ENCODE measurements at regions not wholly inside any gene's neighbourhood (a gene's known extent, or its start where the extent isn't known, plus 50 kb on each side); places are given as distances from the start of the nearest gene placed in this dataset.

DNA sequence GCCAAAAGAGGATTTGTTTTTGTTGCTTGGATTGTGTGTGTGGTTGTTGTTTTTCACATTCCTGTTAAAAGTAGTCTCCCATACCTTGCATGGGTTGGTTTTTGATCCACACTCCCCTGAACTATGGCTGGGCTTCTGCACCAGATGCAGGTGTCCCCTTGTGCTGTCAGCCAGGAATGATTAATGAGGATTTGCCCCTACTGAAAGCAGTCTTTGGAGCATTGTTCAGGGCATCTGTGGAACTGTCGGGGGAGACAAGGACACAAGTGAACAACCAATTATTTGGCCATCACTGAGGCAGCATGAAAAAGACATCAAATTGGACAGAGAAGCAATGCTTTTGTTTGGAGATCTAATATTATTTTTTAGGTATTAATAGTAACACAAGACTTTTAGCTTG is 373.2 kb upstream of the MMS22L start:
- no peaks in the 10 kb centered on the region for H3K36me3 Mint-ChIP-seq (ENCODE audit: unreplicated experiment)
- H3K4me3 Mint-ChIP-seq (ENCODE audit: unreplicated experiment): no peak overlapping the region
- DNase-seq: no peak
- peaks cover 4% of the 10 kb centered on the region for H3K4me1 Mint-ChIP-seq (ENCODE audit: low read depth, unreplicated experiment)
- TF ChIP-seq CTCF (IDR thresholded peaks at IDR 0.05; ENCODE audit: partially characterized antibody, unreplicated experiment): no peak
- no peaks in the 10 kb centered on the region for H3K27me3 Mint-ChIP-seq (ENCODE audit: unreplicated experiment)
- H3K9me3 Mint-ChIP-seq (ENCODE audit: unreplicated experiment): no peaks in the 10 kb centered on the region
- H3K27ac Mint-ChIP-seq (ENCODE audit: unreplicated experiment): peak overlapping the region; percentile 30

GRCh38 chr6:97656706-97657350 is 373.8 kb upstream of the MMS22L start:
- no peak for DNase-seq
- no peaks in the 10 kb centered on the region for H3K36me3 Mint-ChIP-seq (ENCODE audit: unreplicated experiment)
- no peak for TF ChIP-seq CTCF (IDR thresholded peaks at IDR 0.05; ENCODE audit: partially characterized antibody, unreplicated experiment)
- no peak overlapping the region for H3K4me3 Mint-ChIP-seq (ENCODE audit: unreplicated experiment)
- peaks cover 4% of the 10 kb centered on the region for H3K4me1 Mint-ChIP-seq (ENCODE audit: low read depth, unreplicated experiment)
- H3K27ac Mint-ChIP-seq (ENCODE audit: unreplicated experiment): no peak overlapping the region
- H3K27me3 Mint-ChIP-seq (ENCODE audit: unreplicated experiment): no peaks in the 10 kb centered on the region
- H3K9me3 Mint-ChIP-seq (ENCODE audit: unreplicated experiment): no peaks in the 10 kb centered on the region

DNA sequence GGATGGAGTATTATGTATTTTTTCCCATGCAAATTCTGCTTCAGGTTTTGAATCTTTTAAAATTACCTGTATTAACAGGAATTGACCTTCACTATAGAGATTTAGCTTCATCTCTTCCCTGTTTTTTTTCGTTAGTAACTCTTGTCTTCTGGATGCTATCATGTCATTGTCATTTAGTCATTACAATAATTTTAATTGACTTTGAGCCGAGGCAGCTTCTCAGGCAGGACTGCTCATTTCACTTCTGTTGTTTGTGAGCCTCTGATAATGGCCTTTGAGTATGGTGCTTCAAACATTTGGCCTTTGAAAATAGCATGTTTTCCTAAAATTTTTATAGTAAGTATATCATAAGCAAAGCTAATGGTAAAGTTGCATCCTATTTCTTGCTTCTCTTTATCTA is 375.1 kb upstream of the MMS22L start:
- H3K36me3 Mint-ChIP-seq (ENCODE audit: unreplicated experiment): no peaks in the 10 kb centered on the region
- DNase-seq: no peak
- peaks cover 4% of the 10 kb centered on the region for H3K4me1 Mint-ChIP-seq (ENCODE audit: low read depth, unreplicated experiment)
- H3K27ac Mint-ChIP-seq (ENCODE audit: unreplicated experiment): no peak overlapping the region
- TF ChIP-seq CTCF (IDR thresholded peaks at IDR 0.05; ENCODE audit: partially characterized antibody, unreplicated experiment): no peak
- no peaks in the 10 kb centered on the region for H3K27me3 Mint-ChIP-seq (ENCODE audit: unreplicated experiment)
- no peak overlapping the region for H3K4me3 Mint-ChIP-seq (ENCODE audit: unreplicated experiment)
- no peaks in the 10 kb centered on the region for H3K9me3 Mint-ChIP-seq (ENCODE audit: unreplicated experiment)

DNA sequence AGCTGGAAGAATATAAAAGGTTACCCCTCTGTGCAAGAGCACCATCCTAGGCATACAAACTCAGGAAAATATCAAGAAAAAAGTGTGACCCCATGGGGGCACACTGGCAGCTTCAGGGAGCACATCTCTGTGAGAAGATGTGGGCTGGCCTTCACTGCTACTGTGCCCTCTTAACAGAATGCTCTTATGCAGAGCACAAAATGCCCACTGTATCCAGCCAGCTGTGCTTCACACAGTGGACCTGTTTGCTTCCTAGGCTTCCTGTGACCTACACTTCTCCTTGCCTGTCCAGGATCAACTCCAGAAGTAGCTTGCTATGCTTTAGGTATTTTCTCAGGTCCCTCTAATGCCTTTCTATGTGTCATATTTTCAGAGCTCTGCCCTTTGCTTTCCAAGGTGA is 380.2 kb upstream of the MMS22L start:
- TF ChIP-seq CTCF (IDR thresholded peaks at IDR 0.05; ENCODE audit: partially characterized antibody, unreplicated experiment): no peak
- no peak overlapping the region for H3K27ac Mint-ChIP-seq (ENCODE audit: unreplicated experiment)
- H3K36me3 Mint-ChIP-seq (ENCODE audit: unreplicated experiment): no peaks in the 10 kb centered on the region

GRCh38 chr6:97665446-97665845 is 382.4 kb upstream of the MMS22L start:
- Mint-ChIP-seq H3K9me3 (ENCODE audit: unreplicated experiment) (no peaks in the 10 kb centered on the region), H3K27me3 (ENCODE audit: unreplicated experiment) (no peaks in the 10 kb centered on the region), H3K36me3 (ENCODE audit: unreplicated experiment) (no peaks in the 10 kb centered on the region), H3K4me3 (ENCODE audit: unreplicated experiment) (no peak overlapping the region), H3K4me1 (ENCODE audit: low read depth, unreplicated experiment) (peaks cover 5% of the 10 kb centered on the region), H3K27ac (ENCODE audit: unreplicated experiment) (no peak overlapping the region)
- no peak for DNase-seq
- no peak for TF ChIP-seq CTCF (IDR thresholded peaks at IDR 0.05; ENCODE audit: partially characterized antibody, unreplicated experiment)

More for the DNA sequence above, 380.2 kb upstream of the MMS22L start:
- no peak for DNase-seq
- no peaks in the 10 kb centered on the region for H3K9me3 Mint-ChIP-seq (ENCODE audit: unreplicated experiment)
- no peak overlapping the region for H3K4me3 Mint-ChIP-seq (ENCODE audit: unreplicated experiment)
- no peaks in the 10 kb centered on the region for H3K27me3 Mint-ChIP-seq (ENCODE audit: unreplicated experiment)
- H3K4me1 Mint-ChIP-seq (ENCODE audit: low read depth, unreplicated experiment): peaks cover 4% of the 10 kb centered on the region

All from glutamatergic neuron (in vitro differentiated cells).